HG03039 (cell line): ENCODE measurements at regions not wholly inside any gene's neighbourhood (a gene's known extent, or its start where the extent isn't known, plus 50 kb on each side); places are given as distances from the start of the nearest gene placed in this dataset.

Experiments
- ATAC-seq: cut with Tn5 transposase; IDR thresholded peaks from one replicate; pipeline ENCODE4 v1.9.1; 2021; ENCODE audit warnings: mild to moderate bottlenecking, moderate library complexity; ENCODE audit not compliant: unreplicated experiment

- ATAC-seq: no peak
These were observed 299.1 kb upstream of the NXPH2 start for GRCh38 chr2:139079311-139079710.

DNA sequence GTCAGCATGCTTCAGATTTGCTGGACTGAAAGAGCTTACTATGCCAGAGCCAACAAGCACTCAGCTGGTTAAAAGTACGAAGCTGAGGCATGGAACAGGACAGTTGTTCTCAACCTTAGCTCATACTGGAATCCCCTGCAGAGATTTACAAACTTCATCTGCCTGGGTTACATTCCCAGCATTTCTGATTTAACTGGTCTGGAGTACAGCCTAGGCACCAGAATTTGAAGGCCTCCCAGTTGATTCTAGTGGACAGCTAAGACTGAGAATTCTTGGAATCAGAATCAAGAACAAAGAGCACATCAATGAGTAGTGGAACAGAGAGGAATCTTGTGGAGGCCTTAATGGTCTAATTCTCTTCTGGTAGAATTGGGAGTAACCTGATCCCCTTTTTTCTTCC is 298.2 kb upstream of the NXPH2 start:
- ATAC-seq: no peak

GRCh38 chr2:139077099-139077737 is 297.0 kb upstream of the NXPH2 start:
- no peak for ATAC-seq

GRCh38 chr2:139067874-139068273 is 287.7 kb upstream of the NXPH2 start:
- ATAC-seq: no peak

DNA sequence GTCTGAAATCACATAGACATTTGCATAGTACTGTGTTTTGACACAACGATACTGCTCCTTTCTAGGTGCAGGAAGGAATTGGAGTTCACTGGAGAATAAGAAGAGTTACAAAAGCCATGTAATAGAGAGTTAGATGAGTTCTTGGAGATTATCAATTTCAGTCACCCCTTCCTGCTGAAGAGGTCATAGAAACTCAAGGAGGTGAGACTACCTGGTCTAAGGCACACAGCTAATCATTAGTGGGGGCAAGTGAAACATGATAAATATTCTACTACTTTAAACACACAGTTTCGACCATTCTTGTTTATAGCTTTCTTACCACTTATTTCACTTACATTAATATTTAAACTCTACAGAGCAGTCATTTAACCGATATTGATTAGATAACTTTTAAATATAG is 286.9 kb upstream of the NXPH2 start:
- no peak for ATAC-seq

GRCh38 chr2:139064159-139064558 is 284.0 kb upstream of the NXPH2 start:
- ATAC-seq: no peak

GRCh38 chr2:139059617-139060016 is 279.4 kb upstream of the NXPH2 start:
- no peak for ATAC-seq

GRCh38 chr2:139055202-139055601 is 275.0 kb upstream of the NXPH2 start:
- ATAC-seq: no peak

DNA sequence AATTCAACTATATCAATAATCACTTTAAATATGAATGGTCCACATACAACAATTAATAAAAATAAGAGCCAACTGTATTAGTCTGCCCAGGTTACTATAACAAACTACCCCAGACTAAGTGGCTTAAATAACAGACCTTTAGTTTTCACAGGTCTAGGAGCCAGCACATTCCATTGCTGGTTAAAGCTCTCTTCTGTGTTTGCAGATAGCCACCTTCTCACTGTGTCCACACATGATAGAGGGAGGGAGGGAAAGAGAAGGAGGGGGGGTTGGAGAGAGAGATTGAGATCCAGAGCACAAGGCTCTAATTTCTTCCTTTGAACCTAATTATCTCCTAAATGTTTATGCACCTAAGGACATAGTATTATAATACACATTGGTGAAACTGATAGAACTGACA is 267.8 kb upstream of the NXPH2 start:
- ATAC-seq: no peak

DNA sequence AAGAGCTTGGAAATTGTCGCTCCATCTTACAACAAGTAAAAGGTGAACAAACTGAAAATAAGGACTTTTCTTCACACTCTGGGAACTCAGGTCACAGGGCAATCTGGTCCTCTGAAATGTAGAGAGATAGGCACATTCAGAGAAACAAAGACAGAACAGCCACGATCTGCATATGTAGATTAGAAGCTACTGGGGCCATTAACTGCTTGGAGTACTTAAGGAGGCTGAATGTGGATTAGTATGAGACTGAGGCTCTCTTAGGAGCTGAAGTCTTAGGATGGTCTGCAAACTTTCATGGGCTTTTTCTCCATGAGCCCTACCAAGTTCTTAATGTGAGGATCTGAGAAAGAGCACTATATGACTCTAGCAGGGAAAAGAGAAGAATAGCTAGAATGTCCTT is 265.3 kb upstream of the NXPH2 start:
- no peak for ATAC-seq

- no peak for ATAC-seq
These were observed 253.9 kb upstream of the NXPH2 start for GRCh38 chr2:139034064-139034463.

DNA sequence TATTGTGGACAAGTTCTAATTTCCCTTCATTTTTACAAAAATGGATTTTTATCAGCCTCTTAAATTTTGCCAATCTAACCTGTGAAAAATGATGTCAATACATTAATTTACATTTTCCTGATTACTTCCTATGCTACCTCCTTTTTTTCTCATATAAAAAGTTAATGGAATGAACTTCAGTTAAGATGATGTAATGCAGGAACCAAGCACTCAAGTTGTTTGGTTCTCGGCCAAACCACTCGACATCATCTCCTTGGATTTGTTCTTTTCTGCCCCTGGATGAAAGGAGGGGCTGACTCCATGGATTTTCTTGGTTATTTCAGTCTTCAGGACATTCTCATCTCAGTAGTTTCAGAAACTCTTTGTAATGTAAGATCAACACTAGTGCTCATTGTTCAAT is 253.1 kb upstream of the NXPH2 start:
- ATAC-seq: no peak

GRCh38 chr2:139031722-139032121 is 251.5 kb upstream of the NXPH2 start:
- peak; percentile 51 for ATAC-seq

- no peak for ATAC-seq
These were observed 240.1 kb upstream of the NXPH2 start for GRCh38 chr2:139020287-139020686.

- ATAC-seq: no peak
These were observed 238.1 kb upstream of the NXPH2 start for GRCh38 chr2:139018252-139018651.

DNA sequence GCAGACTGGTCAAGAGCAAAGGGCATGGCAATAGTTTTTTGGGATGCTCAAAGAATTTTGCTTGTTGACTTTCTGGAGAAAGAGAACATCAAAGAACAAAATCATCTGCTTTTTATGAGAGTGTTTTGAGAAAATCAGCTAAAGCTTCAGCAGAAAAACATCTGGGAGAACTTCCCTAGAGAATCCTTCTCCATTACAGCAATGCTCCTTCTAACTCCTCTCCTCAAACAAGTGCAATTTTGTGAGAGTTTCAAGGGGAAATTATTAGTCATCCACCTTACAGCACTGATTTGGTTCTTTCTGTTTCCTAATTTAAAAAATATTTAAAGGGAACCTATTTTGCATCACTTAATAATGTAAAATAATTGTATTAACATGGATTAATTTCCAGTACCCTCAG is 226.9 kb upstream of the NXPH2 start:
- ATAC-seq: no peak

GRCh38 chr2:139000131-139000785 is 220.1 kb upstream of the NXPH2 start:
- no peak for ATAC-seq

DNA sequence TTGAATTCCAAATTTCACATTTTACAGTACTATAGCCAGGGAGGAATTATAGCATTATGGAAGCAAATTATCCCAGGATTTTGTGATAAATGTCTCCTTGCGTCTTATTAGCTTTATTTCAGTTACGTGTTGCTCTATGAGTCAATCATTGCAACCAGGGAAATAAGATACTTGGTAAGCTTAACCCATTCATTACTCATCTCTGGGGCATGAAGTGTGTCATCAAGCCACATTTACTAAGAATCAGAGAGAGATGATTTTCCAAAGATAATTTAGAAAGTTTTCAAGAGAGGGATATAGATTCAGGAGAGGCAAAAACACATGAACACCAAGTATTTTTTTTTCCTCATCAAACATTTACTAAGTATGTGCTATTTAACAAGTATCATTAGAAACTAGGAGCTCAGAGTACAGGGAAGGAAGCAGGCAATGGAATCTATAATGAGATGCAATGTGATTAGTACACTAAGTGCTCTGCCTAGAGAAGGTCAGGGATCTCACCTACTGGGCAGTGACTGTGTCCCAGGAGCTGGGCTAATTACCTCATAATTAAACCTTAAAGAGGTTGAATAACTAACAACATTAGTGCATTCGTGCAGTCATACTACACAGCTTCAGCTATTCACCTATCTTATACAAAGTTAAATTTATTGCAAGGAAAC is 217.8 kb upstream of the NXPH2 start:
- no peak for ATAC-seq

- ATAC-seq: no peak
These were observed 217.2 kb upstream of the NXPH2 start for GRCh38 chr2:138997346-138997745.

DNA sequence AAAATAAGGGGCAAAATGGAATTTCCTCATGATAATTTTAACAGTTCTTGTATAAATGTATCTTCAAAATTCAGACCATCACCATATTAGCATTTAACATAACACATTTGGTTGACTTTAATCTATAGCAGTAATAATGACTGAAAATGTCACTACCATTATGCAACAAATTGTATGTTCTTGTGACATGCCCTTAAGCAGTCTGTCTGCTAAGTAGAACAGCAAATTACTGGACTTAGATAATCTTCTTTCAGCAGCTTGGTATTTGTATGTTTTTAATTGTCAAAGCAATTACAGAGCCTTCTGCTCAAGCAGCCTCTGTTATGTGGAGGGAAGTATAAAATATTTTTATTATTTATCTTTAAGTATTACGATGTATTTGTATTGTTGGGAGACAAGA is 214.3 kb upstream of the NXPH2 start:
- no peak for ATAC-seq

GRCh38 chr2:138985881-138986280 is 205.7 kb upstream of the NXPH2 start:
- no peak for ATAC-seq

DNA sequence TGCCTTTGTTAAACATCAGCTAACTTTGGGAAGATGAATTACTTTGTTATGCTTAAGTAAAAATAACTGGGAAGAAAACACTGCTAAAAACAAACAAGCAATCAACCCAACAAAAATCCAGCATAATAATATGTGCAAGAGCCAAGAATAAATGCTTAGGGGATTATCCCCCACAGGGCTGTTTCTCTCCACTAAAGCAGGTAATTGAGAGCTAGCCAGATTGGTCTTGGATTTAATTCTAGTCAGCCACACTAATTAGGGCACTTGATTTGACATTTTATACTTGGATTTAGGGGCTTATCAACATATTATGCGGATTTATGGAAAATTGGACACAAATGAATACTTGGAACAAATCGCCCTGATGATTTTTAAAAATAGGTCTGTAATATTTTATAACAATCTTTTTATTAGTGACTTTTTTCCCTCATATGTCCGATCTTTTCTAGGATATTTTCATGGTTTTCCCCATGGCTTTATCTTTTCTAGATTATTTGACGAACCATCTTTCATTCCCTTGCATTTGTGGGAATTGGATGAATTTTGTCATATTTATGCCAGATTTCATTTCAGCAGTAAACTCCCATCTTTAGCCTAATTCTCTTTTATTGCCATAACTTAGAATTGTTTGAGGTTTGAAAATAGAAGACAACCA is 199.1 kb upstream of the NXPH2 start:
- no peak for ATAC-seq
